DND-41 (cell line): ENCODE measurements at regions not wholly inside any gene's neighbourhood (a gene's known extent, or its start where the extent isn't known, plus 50 kb on each side); places are given as distances from the start of the nearest gene placed in this dataset.

Experiments
- EZH2 ChIP-seq: IDR thresholded peaks from 3 replicates; pipeline ENCODE4 v1.6.1; 2012; ENCODE audit warnings: borderline replicate concordance, low read depth, mild to moderate bottlenecking, moderate library complexity, low read length, inconsistent platforms; ENCODE audit not compliant: severe bottlenecking
- TF ChIP-seq, protein P1 (sequence below): IDR thresholded peaks from 2 replicates; pipeline ENCODE4 v1.5.1; 2012; ENCODE audit warnings: borderline replicate concordance, low read length, moderate library complexity, mild to moderate bottlenecking; ENCODE audit not compliant: poor library complexity, severe bottlenecking; ENCODE audit errors: extremely low read depth

DNA sequence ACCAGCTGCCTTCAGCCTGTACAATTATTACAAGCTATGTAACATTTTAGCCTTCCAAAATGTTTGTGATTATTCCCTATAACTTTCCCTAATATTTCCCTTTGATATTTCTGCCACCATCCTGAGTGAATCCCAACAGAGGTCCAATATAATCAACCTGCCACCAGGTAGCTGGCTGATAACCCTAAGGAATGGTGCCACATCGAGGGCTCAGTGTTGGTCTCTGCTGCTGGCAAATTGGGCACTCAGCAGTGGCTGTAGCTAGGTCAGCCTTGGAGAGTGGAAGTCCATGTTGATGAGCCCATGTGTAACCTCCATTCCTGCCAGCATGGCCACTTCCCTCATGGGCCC is 121.2 kb downstream of the ZNF280B start:
- TF ChIP-seq, protein P1, sequence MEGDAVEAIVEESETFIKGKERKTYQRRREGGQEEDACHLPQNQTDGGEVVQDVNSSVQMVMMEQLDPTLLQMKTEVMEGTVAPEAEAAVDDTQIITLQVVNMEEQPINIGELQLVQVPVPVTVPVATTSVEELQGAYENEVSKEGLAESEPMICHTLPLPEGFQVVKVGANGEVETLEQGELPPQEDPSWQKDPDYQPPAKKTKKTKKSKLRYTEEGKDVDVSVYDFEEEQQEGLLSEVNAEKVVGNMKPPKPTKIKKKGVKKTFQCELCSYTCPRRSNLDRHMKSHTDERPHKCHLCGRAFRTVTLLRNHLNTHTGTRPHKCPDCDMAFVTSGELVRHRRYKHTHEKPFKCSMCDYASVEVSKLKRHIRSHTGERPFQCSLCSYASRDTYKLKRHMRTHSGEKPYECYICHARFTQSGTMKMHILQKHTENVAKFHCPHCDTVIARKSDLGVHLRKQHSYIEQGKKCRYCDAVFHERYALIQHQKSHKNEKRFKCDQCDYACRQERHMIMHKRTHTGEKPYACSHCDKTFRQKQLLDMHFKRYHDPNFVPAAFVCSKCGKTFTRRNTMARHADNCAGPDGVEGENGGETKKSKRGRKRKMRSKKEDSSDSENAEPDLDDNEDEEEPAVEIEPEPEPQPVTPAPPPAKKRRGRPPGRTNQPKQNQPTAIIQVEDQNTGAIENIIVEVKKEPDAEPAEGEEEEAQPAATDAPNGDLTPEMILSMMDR, result no peak
- no peak for TF ChIP-seq EZH2
